CD4-positive, alpha-beta T cell (primary cell): ENCODE measurements at regions not wholly inside any gene's neighbourhood (a gene's known extent, or its start where the extent isn't known, plus 50 kb on each side); places are given as distances from the start of the nearest gene placed in this dataset.

Experiments
- ATAC-seq: fragments of 200-7000 bp; cut with Tn5 transposase; one replicate; pipeline ENCODE4 v1.10.0; 2022; ENCODE audit warnings: mild to moderate bottlenecking; ENCODE audit not compliant: poor library complexity
- CTCF ChIA-PET: fragments of 350-600 bp; sonication (Branson Sonifier 250); formaldehyde crosslinking; loops from one replicate; lab custom pipeline; 2021; ENCODE audit warnings: antibody characterized with exemption, inconsistent platforms; lab: Charles Lee
- POLR2A ChIA-PET: fragments of 350-600 bp; sonication (Branson Sonifier 250); formaldehyde crosslinking; loops from one replicate; lab custom pipeline; 2021; ENCODE audit warnings: antibody characterized with exemption, inconsistent platforms; lab: Charles Lee
- DNase-seq, 14 experiments: peaks; one replicate each; pipeline ENCODE4 v3.0.0-alpha.2; 2013 to 2020; ENCODE audit warnings: mixed read lengths in 2 of 14
- H3K27ac ChIP-seq, 2 donors: one replicate each; pipeline versions ENCODE4 v1.5.1 to v1.7.0; 2013; ENCODE audit warnings: low read length in 2 of 2, low read depth in 1 of 2, mild to moderate bottlenecking in 1 of 2
- H3K27me3 ChIP-seq, 2 experiments: 1 replicate in 1 of 2; 2 replicates in 1 of 2; pipeline versions ENCODE4 v1.6.1 to v1.7.0; 2013; ENCODE audit warnings: low read length in 2 of 2, control low read depth in 1 of 2, mild to moderate bottlenecking in 1 of 2, moderate library complexity in 1 of 2; ENCODE audit not compliant: insufficient read depth in 2 of 2, control insufficient read depth in 1 of 2
- H3K36me3 ChIP-seq: one replicate; pipeline ENCODE4 v1.6.1; 2013; ENCODE audit warnings: low read length, control low read depth; ENCODE audit not compliant: insufficient read depth
- H3K4me1 ChIP-seq: one replicate; pipeline ENCODE4 v1.6.1; 2013; ENCODE audit warnings: low read length, control low read depth; ENCODE audit not compliant: insufficient read depth
- H3K4me3 ChIP-seq: one replicate; pipeline ENCODE4 v1.5.1; 2013; ENCODE audit warnings: mild to moderate bottlenecking, low read length, moderate library complexity
- H3K9me3 ChIP-seq, 2 experiments: 1 replicate in 1 of 2; 2 replicates in 1 of 2; pipeline versions ENCODE4 v1.6.1 to v1.7.0; 2013; ENCODE audit warnings: low read length in 2 of 2, mild to moderate bottlenecking in 2 of 2, control low read depth in 1 of 2, moderate library complexity in 1 of 2; ENCODE audit not compliant: control insufficient read depth in 1 of 2, insufficient read depth in 1 of 2
- H3K27ac Mint-ChIP-seq: one replicate; pipeline ENCODE4 v1.8.0; 2020; ENCODE audit warnings: mixed read lengths
- H3K27me3 Mint-ChIP-seq: one replicate; pipeline ENCODE4 v1.8.0; 2021; ENCODE audit warnings: mixed read lengths
- H3K36me3 Mint-ChIP-seq: one replicate; pipeline ENCODE4 v1.8.0; 2021; ENCODE audit warnings: low read depth, mixed read lengths
- H3K4me1 Mint-ChIP-seq: one replicate; pipeline ENCODE4 v1.8.0; 2021; ENCODE audit warnings: low read depth, mixed read lengths
- H3K4me3 Mint-ChIP-seq: one replicate; pipeline ENCODE4 v1.8.0; 2020; ENCODE audit warnings: mild to moderate bottlenecking, mixed read lengths
- H3K9me3 Mint-ChIP-seq: one replicate; pipeline ENCODE4 v1.8.0; 2020; ENCODE audit warnings: mixed read lengths
- CTCF ChIP-seq: fragments of 200-600 bp; IDR thresholded peaks from one replicate; pipeline ENCODE4 v1.8.0; 2022; ENCODE audit warnings: antibody characterized with exemption, mild to moderate bottlenecking
- intact Hi-C, 2 experiments: fragments of 100-400 bp; cut with DNase I in 1 of 2; cut with micrococcal nuclease in 1 of 2; formaldehyde crosslinking; loops; one replicate each; pipeline versions ENCODE4 v1.15.1 to v1.9.0; 2023 to 2025; cut with DNase I, micrococcal nuclease

GRCh38 chr5:104661256-104661655 is 1098.7 kb upstream of the NUDT12 start:
- ChIA-PET CTCF (no interaction called here), POLR2A (no interaction called here)
- no peak overlapping the region for H3K4me3 Mint-ChIP-seq
- no peaks in the 10 kb centered on the region for H3K27me3 ChIP-seq
- TF ChIP-seq CTCF, result no peak
- no peaks in the 10 kb centered on the region for H3K36me3 Mint-ChIP-seq
- no peaks in the 10 kb centered on the region for H3K9me3 ChIP-seq
- no peaks in the 10 kb centered on the region for H3K27me3 Mint-ChIP-seq
- no peaks in the 10 kb centered on the region for H3K4me1 ChIP-seq
- H3K27ac Mint-ChIP-seq, result no peak overlapping the region
- peaks cover 3% of the 10 kb centered on the region for H3K9me3 Mint-ChIP-seq
- intact Hi-C loops, result no loop called here
- no peak for ATAC-seq
- no peak overlapping the region for H3K27ac ChIP-seq
- H3K4me1 Mint-ChIP-seq, result no peaks in the 10 kb centered on the region
- H3K4me3 ChIP-seq, result no peak overlapping the region
- no peaks in the 10 kb centered on the region for H3K36me3 ChIP-seq
- no peak for DNase-seq

GRCh38 chr5:104659497-104659896 is 1096.9 kb upstream of the NUDT12 start:
- TF ChIP-seq CTCF, result no peak
- H3K4me3 ChIP-seq, result no peak overlapping the region
- Mint-ChIP-seq H3K27me3 (no peaks in the 10 kb centered on the region), H3K4me1 (no peaks in the 10 kb centered on the region), H3K4me3 (no peak overlapping the region), H3K36me3 (no peaks in the 10 kb centered on the region), H3K9me3 (peaks cover 3% of the 10 kb centered on the region), H3K27ac (no peak overlapping the region)
- ChIA-PET POLR2A (no interaction called here), CTCF (no interaction called here)
- H3K4me1 ChIP-seq, result no peaks in the 10 kb centered on the region
- H3K36me3 ChIP-seq, result no peaks in the 10 kb centered on the region
- no peaks in the 10 kb centered on the region for H3K27me3 ChIP-seq
- intact Hi-C loops, result no loop called here
- no peaks in the 10 kb centered on the region for H3K9me3 ChIP-seq
- H3K27ac ChIP-seq, result no peak overlapping the region
- DNase-seq (no peak), ATAC-seq (no peak)

- Histone ChIP-seq H3K4me3 (no peak overlapping the region), H3K27ac (no peak overlapping the region), H3K4me1 (no peaks in the 10 kb centered on the region), H3K9me3 (peaks cover 6 to 16% of the 10 kb centered on the region in 2 experiments), H3K27me3 (no peaks in the 10 kb centered on the region), H3K36me3 (no peaks in the 10 kb centered on the region)
- CTCF ChIA-PET, result no interaction called here
- ATAC-seq, result no peak
- H3K9me3 Mint-ChIP-seq, result peaks cover 7% of the 10 kb centered on the region
- no peak overlapping the region for H3K4me3 Mint-ChIP-seq
- DNase-seq, result no peak
- H3K4me1 Mint-ChIP-seq, result no peaks in the 10 kb centered on the region
- POLR2A ChIA-PET, result no interaction called here
- no peaks in the 10 kb centered on the region for H3K36me3 Mint-ChIP-seq
- H3K27ac Mint-ChIP-seq, result no peak overlapping the region
- intact Hi-C loops, result no loop called here
- no peak for TF ChIP-seq CTCF
- H3K27me3 Mint-ChIP-seq, result no peaks in the 10 kb centered on the region
Measured at GRCh38 chr5:104652271-104652861, 1089.8 kb upstream of the NUDT12 start.
